Heart left ventricle (tissue), 13 donors: ENCODE measurements at regions not wholly inside any gene's neighbourhood (a gene's known extent, or its start where the extent isn't known, plus 50 kb on each side); places are given as distances from the start of the nearest gene placed in this dataset.

Experiments
- CTCF ChIP-seq, 12 donors: fragments of 200-600 bp; sonication (generic) in 4 of 12; IDR thresholded peaks; one replicate each; pipeline versions ENCODE4 v1.5.0 to v1.8.0; 2018 to 2022; ENCODE audit warnings: antibody characterized with exemption in 12 of 12, mild to moderate bottlenecking in 5 of 12
- POLR2A ChIP-seq, 2 donors: fragments of 450-650 bp; IDR thresholded peaks; one replicate each; pipeline ENCODE4 v1.6.1; 2017; ENCODE audit warnings: antibody characterized with exemption in 2 of 2, mild to moderate bottlenecking in 2 of 2, moderate library complexity in 2 of 2
- donor health status: ischemic (EF 13 %, LVEDD 7.1; RV severe dilation, severe dysfunction).
- donor health status: DM: no; HTN: yes; CAD: no.
- donor health status: DM: no; HTN: no; CAD: no.
- donor health status: ischemic (EF 25% LVEDD 6.9; RV normal size, moderate dysfunction).
- donor health status: ischemic (EF 25% LVEDD 5.7; RV mildly dilated, moderate dysfunction).
- donor health status: ischemic (EF 35%, LVEDD 5.7; RV mildly dilated, moderate dysfunction).
- donor health status: nonischemic (EF 11% LVEDD 7.7; RV severe dilation, severe dysfunction).
- donor health status: DM: yes; HTN: yes; CAD: no.
- donor health status: PGD.
- donor health status: ischemic (EF 29% LVEDD 5.4; RV normal size, mild dysfunction).
- donor health status: nonischemic (EF 23%, LVEDD 6.1; RV moderate dilation, normal function).

GRCh38 chr4:111204797-111205196 is 581.9 kb upstream of the PITX2 start:
- TF ChIP-seq CTCF (IDR thresholded peaks at IDR 0.05), result no peak
- TF ChIP-seq POLR2A (IDR thresholded peaks at IDR 0.05), result no peak
